ENCODE measurements at regions not wholly inside any gene's neighbourhood (a gene's known extent, or its start where the extent isn't known, plus 50 kb on each side); places are given as distances from the start of the nearest gene placed in this dataset.

DNA sequence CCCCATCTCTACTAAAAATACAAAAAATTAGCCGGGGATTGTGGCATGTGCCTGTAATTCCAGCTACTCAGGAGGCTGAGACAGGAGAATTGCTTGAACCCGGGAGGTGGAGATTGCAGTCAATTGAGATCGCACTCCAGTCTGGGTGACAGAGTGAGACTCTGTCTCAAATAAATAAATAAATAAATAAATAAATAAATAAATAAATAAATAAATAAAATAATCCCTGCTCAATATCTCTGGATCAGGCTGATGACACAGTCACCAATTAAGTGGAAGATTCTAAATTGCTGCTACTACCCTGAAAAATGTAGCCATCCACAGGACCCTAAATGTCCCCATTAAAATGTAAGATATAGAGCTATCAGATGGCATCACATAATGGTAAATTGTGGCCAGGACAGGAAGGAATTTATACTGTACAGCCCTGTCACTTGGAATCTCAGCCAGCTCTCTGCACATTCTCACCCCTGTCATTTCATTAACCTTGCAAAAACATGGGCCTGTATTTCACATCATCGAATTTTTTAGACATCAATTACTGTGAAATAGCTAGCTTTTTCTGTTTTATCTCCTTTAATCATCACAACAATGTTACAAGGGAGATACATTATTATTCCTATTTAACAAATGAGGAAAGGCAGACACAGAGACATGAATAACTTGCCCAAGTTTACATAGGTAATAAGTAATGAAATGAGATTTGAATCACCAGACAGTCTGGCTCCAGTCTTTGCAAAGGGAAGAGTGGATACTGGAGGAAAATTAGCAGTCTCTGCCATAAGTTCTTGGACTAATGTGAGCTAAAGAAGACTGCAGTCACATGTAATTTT, 56.7 kb upstream of the NTPCR start:
- DNase-seq = no peak

DNA sequence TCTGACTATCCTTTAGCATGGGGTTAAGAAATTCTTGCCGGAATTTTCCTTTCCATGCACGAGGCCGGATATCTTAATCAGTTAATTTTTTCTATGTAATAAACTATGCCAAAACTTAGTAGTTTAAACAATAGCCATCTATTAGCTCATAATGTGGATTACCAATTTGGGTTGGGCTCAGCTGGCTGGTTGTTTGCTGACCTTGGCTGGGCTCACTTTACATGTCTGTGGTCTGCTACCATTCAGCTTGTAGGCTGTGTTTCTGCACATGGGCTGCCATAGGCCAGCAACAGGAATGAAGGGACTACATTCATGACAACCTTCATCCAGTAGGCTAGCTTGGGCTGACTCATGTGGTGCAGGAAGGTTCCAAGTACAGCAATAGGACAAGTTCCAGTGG, 56.0 kb upstream of the NTPCR start:
- no peak for DNase-seq

DNA sequence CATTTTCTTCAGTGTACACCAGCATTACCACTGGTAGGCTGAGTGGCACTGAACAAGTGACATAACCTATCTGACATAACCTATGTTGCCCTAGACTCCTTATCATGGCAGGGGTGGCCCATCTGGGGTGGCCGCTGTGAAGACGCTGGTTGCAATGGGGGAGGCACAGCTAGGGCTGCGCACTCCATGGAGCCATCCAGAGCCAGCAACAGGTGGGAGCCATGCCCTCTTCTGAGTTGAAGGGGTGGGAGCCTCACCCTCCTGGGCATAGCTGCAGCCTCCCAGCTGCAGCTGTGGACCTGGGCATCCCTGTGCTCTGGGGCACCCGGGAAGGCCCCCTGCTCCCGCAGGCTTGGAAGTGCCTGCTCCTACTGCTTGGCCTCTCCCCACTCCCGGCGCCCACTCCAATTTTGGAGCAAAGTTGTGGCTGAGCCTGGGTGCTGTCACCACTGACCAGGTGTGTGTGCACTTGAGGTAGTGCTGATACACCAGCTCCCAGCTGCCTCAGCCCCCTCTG, 52.4 kb upstream of the NTPCR start:
- DNase-seq = no peak

DNA sequence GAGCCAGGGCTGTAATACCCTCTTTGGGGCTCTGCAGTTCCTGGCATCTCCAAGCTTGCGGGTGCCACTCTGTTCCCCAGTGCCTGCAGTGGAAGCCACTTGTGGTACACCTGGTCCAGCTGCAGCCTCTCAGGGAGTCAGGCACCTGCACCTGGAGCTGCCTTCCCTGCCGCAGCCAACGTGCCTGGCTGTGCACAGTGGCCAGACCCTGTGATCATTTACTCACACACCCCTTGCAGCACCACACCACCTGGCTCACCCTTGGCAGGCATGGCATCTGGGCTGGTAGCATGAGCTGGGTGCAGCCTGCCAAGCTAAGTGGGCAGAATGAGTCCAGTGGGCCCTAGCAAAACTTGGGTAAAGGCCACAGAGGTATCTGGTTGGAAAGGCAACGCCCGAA, 51.1 kb upstream of the NTPCR start:
- no peak for DNase-seq

DNA sequence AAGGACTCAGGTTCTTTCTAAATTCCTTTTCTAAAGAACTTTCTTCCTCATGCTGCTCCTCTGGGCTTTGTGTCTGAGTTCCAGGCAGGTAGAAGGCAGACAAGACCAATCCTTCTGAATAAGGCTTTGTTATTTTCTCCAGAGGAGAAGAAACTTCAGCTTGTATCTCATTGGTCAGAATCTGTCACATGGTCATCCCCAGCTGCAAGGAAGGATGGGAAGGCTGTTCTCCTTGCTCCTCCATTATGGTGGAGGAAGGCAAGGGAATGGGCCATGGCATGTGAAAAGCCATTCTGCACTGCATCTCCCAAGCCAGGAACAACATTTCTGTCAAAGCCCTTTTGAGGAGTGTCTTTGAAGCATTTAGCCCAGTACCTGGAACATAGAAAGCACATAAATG, 50.6 kb upstream of the NTPCR start:
- no peak for DNase-seq

Measured in DMS79 (cell line).